Motor neuron (in vitro differentiated cells): ENCODE measurements at regions not wholly inside any gene's neighbourhood (a gene's known extent, or its start where the extent isn't known, plus 50 kb on each side); places are given as distances from the start of the nearest gene placed in this dataset.

Experiments
- ATAC-seq, 8 experiments: fragments of 200-7000 bp; cut with Tn5 transposase; replicated peaks in 6 of 8; 2 replicates each; pipeline ENCODE4 v1.8.0; 2021; ENCODE audit warnings: mild to moderate bottlenecking in 8 of 8, moderate library complexity in 8 of 8
- H3K27ac ChIP-seq, 2 donors: fragments of 250-450 bp; sonication (Bioruptor Pico); 2 replicates each; pipeline ENCODE4 v1.9.0; 2021; ENCODE audit warnings: antibody characterized with exemption in 2 of 2, mild to moderate bottlenecking in 2 of 2, moderate library complexity in 1 of 2
- H3K4me1 ChIP-seq, 2 donors: fragments of 250-450 bp; sonication (Bioruptor Pico); replicated peaks in 1 of 2; 2 replicates each; pipeline ENCODE4 v1.6.1; 2021; ENCODE audit warnings: antibody characterized with exemption in 2 of 2, mild to moderate bottlenecking in 2 of 2, moderate library complexity in 1 of 2
- H3K4me3 ChIP-seq, 5 donors: fragments of 250-450 bp; sonication (Bioruptor Pico); 2 replicates each; pipeline ENCODE4 v1.9.0; 2021; ENCODE audit warnings: antibody characterized with exemption in 5 of 5, mild to moderate bottlenecking in 5 of 5, moderate library complexity in 4 of 5
- WGBS, 10 experiments: fragments of 450-650 bp; shearing (Covaris generic); methylation state at CpG; one replicate each; pipeline ENCODE4 v1.0.0; 2022; 5-methylcytosine and 5-hydroxymethylcytosine counted together
- in situ Hi-C, 9 experiments: fragments of 400-800 bp; cut with MboI; loops; one replicate each; pipeline ENCODE4 v1.15.0; 2021; ENCODE audit warnings: low sequenced_read_pairs in 9 of 9, low pct_unique_long_range_greater_than_20kb in 2 of 9; ENCODE audit not compliant: unreplicated experiment in 9 of 9

GRCh38 chr5:174287761-174288160, 242.3 kb downstream of the NSG2 start:
- Histone ChIP-seq H3K27ac (no peak overlapping the region), H3K4me3 (no peak overlapping the region), H3K4me1 (no peaks in the 10 kb centered on the region)
- no peak for ATAC-seq
- in situ Hi-C loops, result no loop called here
- 10 to 100% (median 74%) methylated on average over 1 to 4 of the region's 4 CpGs; no CpG with 5 or more reads in 2 of the 10 experiments for WGBS, 10 experiments

- no peak for ATAC-seq
- H3K4me1 ChIP-seq, result no peaks in the 10 kb centered on the region
- in situ Hi-C loops, result no loop called here
- 10 to 100% (median 78%) methylated on average over 1 to 6 of the region's 6 CpGs for WGBS, 10 experiments
- no peak overlapping the region for H3K27ac ChIP-seq
- H3K4me3 ChIP-seq, result no peak overlapping the region
These were observed 242.9 kb downstream of the NSG2 start for GRCh38 chr5:174288439-174288838.

- Histone ChIP-seq H3K4me1 (no peaks in the 10 kb centered on the region), H3K27ac (no peak overlapping the region), H3K4me3 (no peak overlapping the region)
- in situ Hi-C loops, result no loop called here
- WGBS, 10 experiments, result 0 to 79% (median 62%) methylated on average over 1 to 3 of the region's 3 CpGs
- peak in 1 of 8 experiments; percentile 16 for ATAC-seq
These were observed 245.7 kb downstream of the NSG2 start for GRCh38 chr5:174291162-174291561.

- in situ Hi-C loops, result no loop called here
- Histone ChIP-seq H3K4me3 (no peak overlapping the region), H3K27ac (no peak overlapping the region), H3K4me1 (no peaks in the 10 kb centered on the region)
- 0 to 100% (median 64%) methylated on average over 1 to 3 of the region's 3 CpGs; no CpG with 5 or more reads in 2 of the 10 experiments for WGBS, 10 experiments
- no peak for ATAC-seq
These were observed 246.8 kb downstream of the NSG2 start for GRCh38 chr5:174292348-174292747.

- H3K4me1 ChIP-seq, result no peaks in the 10 kb centered on the region
- in situ Hi-C loops, result no loop called here
- H3K27ac ChIP-seq, result no peak overlapping the region
- H3K4me3 ChIP-seq, result no peak overlapping the region
- WGBS, 10 experiments, result 0 to 67% (median 30%) methylated on average over 1 of the region's 6 CpGs; no CpG with 5 or more reads in 6 of the 10 experiments
- no peak for ATAC-seq
These were observed 247.5 kb downstream of the NSG2 start for GRCh38 chr5:174293006-174293405.

- 0 to 80% (median 59%) methylated on average over 1 to 4 of the region's 4 CpGs; no CpG with 5 or more reads in 2 of the 10 experiments for WGBS, 10 experiments
These were observed 248.0 kb downstream of the NSG2 start for GRCh38 chr5:174293481-174293880.

GRCh38 chr5:174294891-174295620, 249.6 kb downstream of the NSG2 start:
- H3K27ac ChIP-seq, result no peak overlapping the region
- 21 to 92% (median 57%) methylated on average over 2 to 4 of the region's 6 CpGs; no CpG with 5 or more reads in 4 of the 10 experiments for WGBS, 10 experiments
- H3K4me1 ChIP-seq, result no peaks in the 10 kb centered on the region
- no peak for ATAC-seq
- no peak overlapping the region for H3K4me3 ChIP-seq
- in situ Hi-C loops, result no loop called here

More at GRCh38 chr5:174293481-174293880, 248.0 kb downstream of the NSG2 start:
- Histone ChIP-seq H3K4me1 (no peaks in the 10 kb centered on the region), H3K4me3 (no peak overlapping the region), H3K27ac (no peak overlapping the region)
- in situ Hi-C loops, result no loop called here
- no peak for ATAC-seq

- WGBS, 10 experiments, result 7 to 80% (median 49%) methylated on average over 1 to 7 of the region's 8 CpGs; no CpG with 5 or more reads in 2 of the 10 experiments
- H3K4me1 ChIP-seq, result peaks cover 0 to under 1% of the 10 kb centered on the region in 2 donors
- H3K27ac ChIP-seq, result no peak overlapping the region
- no peak overlapping the region for H3K4me3 ChIP-seq
- no peak for ATAC-seq
- in situ Hi-C loops, result no loop called here
These were observed 250.4 kb downstream of the NSG2 start for GRCh38 chr5:174295702-174296436.

- Histone ChIP-seq H3K27ac (no peak overlapping the region), H3K4me1 (peaks cover 0 to 4% of the 10 kb centered on the region in 2 donors), H3K4me3 (no peak overlapping the region)
- WGBS, 10 experiments, result 9 to 100% (median 40%) methylated on average over 1 to 6 of the region's 8 CpGs; no CpG with 5 or more reads in 2 of the 10 experiments
- ATAC-seq, result no peak
- in situ Hi-C loops, result loop anchor here in 8 of 9 experiments (25.0 kb wide), 3 partner anchors 238 to 688 kb away; partner anchors contain the start of genes BOD1 (in 8 of the 8) and NSG2 (in 1 of the 8)
These were observed 254.8 kb downstream of the NSG2 start for GRCh38 chr5:174300118-174300940.

- no peak overlapping the region for H3K27ac ChIP-seq
- peaks cover 0 to 4% of the 10 kb centered on the region in 2 donors for H3K4me1 ChIP-seq
- ATAC-seq, result peak in 3 of 8 experiments; percentile 20 to 36 (median 31)
- WGBS, 10 experiments, result 0 to 23% (median 5%) methylated on average over 1 to 8 of the region's 12 CpGs; no CpG with 5 or more reads in 1 of the 10 experiments
- H3K4me3 ChIP-seq, result no peak overlapping the region
- in situ Hi-C loops, result loop anchor here in 8 of 9 experiments (25.0 kb wide), 3 partner anchors 239 to 689 kb away; partner anchors contain the start of genes BOD1 (in 8 of the 8) and NSG2 (in 1 of the 8)
These were observed 255.6 kb downstream of the NSG2 start for GRCh38 chr5:174300941-174301761.

- Histone ChIP-seq H3K4me1 (peaks cover 3 to 4% of the 10 kb centered on the region in 2 donors), H3K4me3 (no peak overlapping the region), H3K27ac (no peak overlapping the region)
- ATAC-seq, result no peak
- WGBS, 10 experiments, result 14 to 100% (median 91%) methylated on average over 2 to 9 of the region's 10 CpGs; no CpG with 5 or more reads in 2 of the 10 experiments
- in situ Hi-C loops, result loop anchor here in 8 of 9 experiments (25.0 kb wide), 3 partner anchors 240 to 690 kb away; partner anchors contain the start of genes BOD1 (in 8 of the 8) and NSG2 (in 1 of the 8)
These were observed 256.5 kb downstream of the NSG2 start for GRCh38 chr5:174301848-174302625.
